LoVo (cell line): ENCODE measurements at regions not wholly inside any gene's neighbourhood (a gene's known extent, or its start where the extent isn't known, plus 50 kb on each side); places are given as distances from the start of the nearest gene placed in this dataset.
"Not testable (repeated sequence)": the region's sequence is repeated elsewhere in the genome, so short reads cannot be mapped to it uniquely, and the experiment has no call there.

Source experiments
- DNase-seq: peaks from one replicate; pipeline ENCODE4 v3.0.0-alpha.2; 2016; ENCODE audit warnings: low spot score

DNA sequence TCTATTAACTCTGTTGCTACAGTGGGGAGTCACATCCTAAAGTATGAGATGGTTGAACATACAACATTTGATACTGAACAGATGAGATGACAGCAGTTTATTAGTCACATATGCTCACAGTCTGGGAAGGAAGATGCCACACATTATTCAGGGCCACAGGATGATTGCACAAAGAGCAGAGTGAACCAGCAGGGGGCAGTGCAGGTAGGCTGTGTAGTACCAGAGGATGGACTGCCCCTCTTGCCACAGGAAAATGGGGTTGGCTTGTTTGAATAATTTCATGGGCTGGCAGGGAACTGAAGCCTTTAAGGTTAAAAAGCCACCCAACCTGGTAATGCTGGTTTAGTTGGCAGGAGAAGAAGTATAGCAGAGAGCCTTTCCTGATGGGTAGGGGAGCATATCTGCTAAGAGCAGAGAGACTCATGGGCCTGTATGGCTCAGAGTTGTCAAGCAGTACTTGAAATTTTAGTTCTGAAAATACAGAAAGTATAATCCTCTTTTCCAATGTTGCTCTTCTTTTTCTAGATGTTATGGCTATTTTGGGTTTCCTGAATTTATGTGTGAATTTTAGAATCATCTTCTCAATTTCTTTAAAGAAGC lies 180.4 kb upstream of the B3GAT1 start:
- peak; percentile 2 for DNase-seq

GRCh38 chr11:134591338-134591737 lies 179.3 kb upstream of the B3GAT1 start:
- no peak for DNase-seq

GRCh38 chr11:134589129-134589528 lies 177.1 kb upstream of the B3GAT1 start:
- DNase-seq = no peak

- not testable (repeated sequence) for DNase-seq
Measured at GRCh38 chr11:134588460-134589110, 176.5 kb upstream of the B3GAT1 start.

DNA sequence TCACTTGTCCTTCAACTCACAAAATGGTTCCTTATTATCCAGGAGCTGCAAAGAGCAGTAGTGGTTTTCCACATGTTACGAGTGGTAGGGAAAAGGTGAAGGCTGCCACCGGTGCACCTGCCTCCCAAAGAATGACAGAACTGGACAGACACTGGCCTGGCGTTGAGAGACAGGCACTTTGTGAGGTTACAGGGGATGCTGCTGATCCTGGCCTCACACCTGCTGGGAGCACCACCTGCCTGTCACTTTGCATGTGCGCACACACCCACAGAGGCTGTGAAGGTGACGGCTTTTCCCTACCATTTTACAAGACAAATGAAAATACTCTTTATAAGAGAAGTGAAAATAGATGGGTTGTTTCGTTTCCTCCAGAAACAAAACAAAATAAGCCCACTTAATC lies 175.3 kb upstream of the B3GAT1 start:
- DNase-seq = no peak

GRCh38 chr11:134586726-134587125 lies 174.7 kb upstream of the B3GAT1 start:
- DNase-seq = no peak

- no peak for DNase-seq
Measured at GRCh38 chr11:134585666-134586610, 173.9 kb upstream of the B3GAT1 start.

DNA sequence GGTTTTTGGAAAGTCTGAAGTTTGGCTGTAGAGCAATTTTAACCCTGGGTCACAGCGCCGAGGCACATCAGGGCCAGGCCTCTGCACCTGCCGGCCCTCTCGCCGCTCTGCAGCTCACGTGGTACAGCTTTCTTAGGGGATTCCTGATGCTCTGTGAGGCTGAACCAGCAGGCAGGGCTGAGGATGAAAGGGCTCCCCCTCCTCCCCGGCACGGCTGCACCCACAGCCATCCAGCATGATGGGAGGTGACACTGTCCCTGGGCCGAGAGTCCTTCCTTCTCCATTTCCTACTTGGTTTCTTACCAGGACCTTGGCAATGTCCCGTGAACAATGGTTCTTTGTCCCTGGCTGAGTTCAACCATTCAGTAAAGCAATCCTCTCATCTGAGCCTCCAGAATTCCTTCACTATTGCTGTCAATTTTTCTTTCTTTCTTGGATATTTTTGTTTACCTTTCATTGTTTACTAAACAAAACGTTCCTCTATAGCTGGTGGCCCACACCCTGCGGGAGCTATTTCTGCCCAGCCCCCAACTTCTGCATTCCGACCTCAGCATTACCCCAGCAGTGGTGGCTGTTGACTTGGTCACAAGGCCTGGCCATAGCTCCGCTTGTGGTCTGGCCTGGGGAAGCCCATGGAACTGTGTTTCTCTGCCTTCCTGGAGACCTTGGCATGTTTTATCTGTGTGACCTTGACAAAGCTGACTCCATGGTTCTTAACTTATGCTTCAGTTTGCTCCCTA lies 172.8 kb upstream of the B3GAT1 start:
- DNase-seq = no peak

GRCh38 chr11:134584001-134584561 lies 172.0 kb upstream of the B3GAT1 start:
- no peak for DNase-seq

DNA sequence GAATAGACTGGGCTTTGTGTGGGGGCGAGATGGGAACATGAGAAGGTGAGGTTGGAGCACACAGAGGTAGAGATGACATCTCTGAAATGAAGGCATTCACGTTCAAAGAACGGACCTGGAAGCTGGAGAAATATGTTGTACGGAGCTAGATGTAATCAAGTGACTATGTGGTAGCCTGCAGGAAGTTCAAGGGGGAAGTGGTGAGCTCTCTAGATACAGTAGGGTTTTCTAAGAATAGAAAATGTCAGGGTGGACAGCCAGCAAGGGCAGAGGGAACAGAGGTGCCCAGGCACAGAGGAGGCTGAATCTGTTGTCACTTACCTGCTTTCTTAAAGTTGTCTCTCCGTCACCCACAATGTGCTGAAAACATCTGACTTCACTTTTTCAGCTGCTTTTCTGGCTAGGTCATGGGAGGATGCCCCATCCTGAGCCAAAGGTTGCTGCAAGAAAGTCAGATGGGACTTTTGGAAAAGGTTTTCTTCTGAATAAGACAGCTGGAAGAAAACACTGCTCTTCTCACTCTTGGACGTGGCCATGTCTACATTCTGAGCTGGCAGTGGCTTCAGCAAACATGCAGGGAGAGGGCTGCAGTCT lies 171.5 kb upstream of the B3GAT1 start:
- no peak for DNase-seq

GRCh38 chr11:134582770-134583095 lies 170.7 kb upstream of the B3GAT1 start:
- DNase-seq = no peak

DNA sequence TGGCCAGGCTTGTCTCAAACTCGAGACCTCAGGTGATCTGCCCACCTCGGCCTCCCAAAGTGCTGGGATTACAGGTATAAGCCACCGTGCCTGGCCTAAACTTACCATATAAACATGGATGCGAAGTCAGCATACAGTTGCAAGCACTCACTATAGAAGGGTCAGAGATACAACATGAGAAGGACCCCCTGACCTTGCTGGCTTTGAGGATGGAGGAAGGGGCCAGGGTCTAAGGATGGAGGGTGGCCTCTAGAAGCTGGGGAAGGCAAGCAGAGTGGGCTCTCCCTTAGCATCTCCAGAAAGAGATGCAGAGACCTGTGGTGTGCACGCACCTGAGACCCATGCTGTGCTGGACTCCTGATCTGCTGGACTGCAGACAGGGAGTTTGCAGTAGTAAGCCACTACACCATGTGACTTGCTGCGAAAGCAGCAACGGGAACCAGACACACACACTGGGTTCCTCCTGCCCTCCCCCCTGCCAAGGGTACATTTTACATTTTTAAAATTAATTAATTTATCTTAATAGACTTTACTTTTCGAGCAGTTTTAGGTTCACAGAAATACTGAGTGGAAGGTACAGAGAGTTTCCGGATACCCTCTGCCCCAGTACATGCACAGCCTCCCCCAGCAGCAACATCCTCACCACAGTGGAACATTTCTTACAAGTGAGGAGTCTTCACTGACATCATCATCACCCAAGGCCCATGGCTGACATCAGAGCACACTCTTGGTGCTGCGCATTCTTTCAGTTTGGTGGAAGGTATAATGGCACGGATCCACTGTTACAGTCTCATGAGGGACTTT lies 170.1 kb upstream of the B3GAT1 start:
- DNase-seq = no peak

- DNase-seq = no peak
Measured at GRCh38 chr11:134581121-134581626, 169.1 kb upstream of the B3GAT1 start.

- no peak for DNase-seq
Measured at GRCh38 chr11:134580610-134580975, 168.6 kb upstream of the B3GAT1 start.

- peak; percentile 8 for DNase-seq
Measured at GRCh38 chr11:134579724-134580609, 167.9 kb upstream of the B3GAT1 start.

GRCh38 chr11:134578807-134579723 lies 167.0 kb upstream of the B3GAT1 start:
- DNase-seq = no peak

- no peak for DNase-seq
Measured at GRCh38 chr11:134577751-134578395, 165.8 kb upstream of the B3GAT1 start.

GRCh38 chr11:134576721-134577171 lies 164.7 kb upstream of the B3GAT1 start:
- no peak for DNase-seq
